SK-N-SH (cell line): ENCODE measurements at regions not wholly inside any gene's neighbourhood (a gene's known extent, or its start where the extent isn't known, plus 50 kb on each side); places are given as distances from the start of the nearest gene placed in this dataset.

Experiments used
- CTCF ChIA-PET: fragments of 300-600, 350-600 bp; formaldehyde crosslinking; extraction: SDS; loops from one replicate; lab custom pipeline; 2021; lab: Yijun Ruan, JAX
- POLR2A ChIA-PET: fragments of 350-600 bp; sonication (Branson Sonifier 250); formaldehyde crosslinking; extraction: SDS; loops from one replicate; lab custom pipeline; 2020; ENCODE audit warnings: antibody characterized with exemption, inconsistent platforms; lab: Yijun Ruan, JAX
- DNase-seq: peaks from one replicate; pipeline ENCODE4 v3.0.0; 2012
- H2AFZ ChIP-seq: fragments of 200-600 bp; sonication (generic); 2 replicates; pipeline ENCODE4 v1.8.1; 2016; ENCODE audit warnings: antibody characterized with exemption, mild to moderate bottlenecking, low read depth
- H3F3A ChIP-seq: fragments of 200-600 bp; sonication (generic); replicated peaks from 2 replicates; pipeline ENCODE3; 2016; ENCODE audit warnings: antibody characterized with exemption, mild to moderate bottlenecking; ENCODE audit not compliant: insufficient read depth
- H3K27ac ChIP-seq, 2 experiments: fragments of 200-500 bp in 1 of 2; fragments of 200-600 bp in 1 of 2; sonication (Bioruptor generic) in 1 of 2; sonication (generic), shearing (Covaris generic) in 1 of 2; 2 replicates each; pipeline versions ENCODE4 v1.5.1 to v1.6.1; 2014 to 2016; ENCODE audit warnings: low read depth in 2 of 2, inconsistent platforms in 1 of 2, low read length in 1 of 2, mild to moderate bottlenecking in 1 of 2, mixed read lengths in 1 of 2
- H3K27me3 ChIP-seq: fragments of 200-600 bp; sonication (generic), shearing (Covaris generic); 2 replicates; pipeline ENCODE4 v1.6.1; 2016; ENCODE audit warnings: mixed run types; ENCODE audit not compliant: insufficient read depth
- H3K36me3 ChIP-seq, 2 experiments: fragments of 200-500 bp in 1 of 2; fragments of 200-600 bp in 1 of 2; sonication (Bioruptor generic) in 1 of 2; sonication (generic) in 1 of 2; replicated peaks in 1 of 2; 2 replicates each; pipeline versions ENCODE3 to v1.5.1; 2014 to 2016; ENCODE audit warnings: low read length in 1 of 2, mild to moderate bottlenecking in 1 of 2; ENCODE audit not compliant: insufficient read depth in 2 of 2, control insufficient read depth in 1 of 2
- H3K4me1 ChIP-seq, 2 experiments: fragments of 200-500 bp in 1 of 2; fragments of 200-600 bp in 1 of 2; sonication (Bioruptor generic) in 1 of 2; sonication (generic), shearing (Covaris generic) in 1 of 2; 2 replicates each; pipeline versions ENCODE4 v1.5.1 to v1.6.1; 2014 to 2016; ENCODE audit warnings: low read depth in 1 of 2, low read length in 1 of 2, mixed run types in 1 of 2; ENCODE audit not compliant: insufficient read depth in 2 of 2, control insufficient read depth in 1 of 2
- H3K4me2 ChIP-seq: fragments of 200-600 bp; sonication (generic), shearing (Covaris generic); 2 replicates; pipeline ENCODE4 v1.6.1; 2017; ENCODE audit warnings: mixed run types
- H3K4me3 ChIP-seq, 2 experiments: fragments of 200-500 bp in 1 of 2; fragments of 200-600 bp in 1 of 2; sonication (Bioruptor generic) in 1 of 2; sonication (generic), shearing (Covaris generic) in 1 of 2; 2 replicates each; pipeline versions ENCODE4 v1.5.1 to v1.8.1; 2014 to 2016; ENCODE audit warnings: low read depth in 2 of 2, inconsistent platforms in 1 of 2, low read length in 1 of 2, mild to moderate bottlenecking in 1 of 2, mixed read lengths in 1 of 2, moderate library complexity in 1 of 2
- H3K79me2 ChIP-seq: fragments of 200-600 bp; sonication (generic); 2 replicates; pipeline ENCODE4 v1.8.1; 2017; ENCODE audit warnings: mild to moderate bottlenecking; ENCODE audit not compliant: insufficient read depth
- H3K9ac ChIP-seq: fragments of 200-600 bp; sonication (generic); 2 replicates; pipeline ENCODE4 v1.6.1; 2017; ENCODE audit warnings: mixed run types
- H3K9me2 ChIP-seq: fragments of 200-600 bp; sonication (generic); 2 replicates; pipeline ENCODE4 v1.6.1; 2017; ENCODE audit warnings: mixed run types
- H3K9me3 ChIP-seq: fragments of 200-600 bp; sonication (generic); 2 replicates; pipeline ENCODE4 v1.6.1; 2017; ENCODE audit warnings: mixed run types, mild to moderate bottlenecking, moderate library complexity
- H4K20me1 ChIP-seq: fragments of 200-600 bp; sonication (generic); 2 replicates; pipeline ENCODE4 v1.6.1; 2017; ENCODE audit warnings: mild to moderate bottlenecking, mixed run types; ENCODE audit not compliant: insufficient read depth
- CHD2 ChIP-seq: fragments of 150-350 bp; IDR thresholded peaks from 2 replicates; pipeline ENCODE4 v1.6.1; 2018; ENCODE audit warnings: low read length; ENCODE audit not compliant: partially characterized antibody
- ELF1 ChIP-seq: IDR thresholded peaks from 2 replicates; pipeline ENCODE4 v1.4.0; 2012
- EZH2phosphoT487 ChIP-seq: fragments of 200-600 bp; sonication (generic); IDR thresholded peaks from 2 replicates; pipeline ENCODE4 v1.6.1; 2017; ENCODE audit warnings: low read depth, mixed run types, mild to moderate bottlenecking, antibody characterized with exemption, moderate library complexity, borderline replicate concordance
- FOSL2 ChIP-seq: IDR thresholded peaks from 2 replicates; pipeline ENCODE4 v1.4.0; 2012; ENCODE audit warnings: low read depth, mild to moderate bottlenecking, moderate library complexity, borderline replicate concordance
- FOXJ3 ChIP-seq: sonication (generic); formaldehyde crosslinking; IDR thresholded peaks from 2 replicates; pipeline ENCODE4 v1.5.1; 2020; ENCODE audit warnings: mild to moderate bottlenecking, missing genetic modification reagents
- FOXM1 ChIP-seq: IDR thresholded peaks from 2 replicates; pipeline ENCODE4 v1.4.0; 2012; ENCODE audit warnings: low read depth, mild to moderate bottlenecking
- GABPA ChIP-seq: IDR thresholded peaks from 2 replicates; pipeline ENCODE4 v1.4.0; 2012; ENCODE audit warnings: low read depth, mild to moderate bottlenecking
- GATA2 ChIP-seq: sonication (generic); formaldehyde crosslinking; IDR thresholded peaks from 2 replicates; pipeline ENCODE4 v1.5.0; 2020; ENCODE audit warnings: mild to moderate bottlenecking, missing genetic modification reagents
- JUND ChIP-seq: IDR thresholded peaks from 2 replicates; pipeline ENCODE4 v1.4.0; 2012
- MEF2A ChIP-seq: IDR thresholded peaks from 2 replicates; pipeline ENCODE4 v1.4.0; 2012; ENCODE audit warnings: low read depth, borderline replicate concordance
- MXI1 ChIP-seq: IDR thresholded peaks from 2 replicates; pipeline ENCODE4 v1.6.1; 2012; ENCODE audit warnings: mild to moderate bottlenecking, low read depth, low read length, improper control_type of control experiment
- NFIC ChIP-seq: IDR thresholded peaks from 2 replicates; pipeline ENCODE4 v1.4.0; 2012; ENCODE audit warnings: borderline replicate concordance
- NRF1 ChIP-seq: IDR thresholded peaks from 2 replicates; pipeline ENCODE4 v1.6.1; 2012; ENCODE audit warnings: low read depth, mild to moderate bottlenecking, low read length
- POLR2AphosphoS5 ChIP-seq: IDR thresholded peaks from 2 replicates; pipeline ENCODE4 v1.6.1; 2012; ENCODE audit warnings: low read depth, low read length
- RAD21 ChIP-seq: IDR thresholded peaks from 2 replicates; pipeline ENCODE4 v1.6.1; 2012; ENCODE audit warnings: mild to moderate bottlenecking, low read length
- RFX5 ChIP-seq: IDR thresholded peaks from 2 replicates; pipeline ENCODE4 v1.6.1; 2012; ENCODE audit warnings: mild to moderate bottlenecking, improper control_type of control experiment, low read length
- SIN3A ChIP-seq: IDR thresholded peaks from 2 replicates; pipeline ENCODE4 v1.6.1; 2012; ENCODE audit warnings: low read depth, mild to moderate bottlenecking, low read length, moderate library complexity, borderline replicate concordance
- SMC3 ChIP-seq: IDR thresholded peaks from 2 replicates; pipeline ENCODE4 v1.6.1; 2012; ENCODE audit warnings: low read depth, low read length, improper control_type of control experiment
- TCF12 ChIP-seq: IDR thresholded peaks from 2 replicates; pipeline ENCODE4 v1.4.0; 2012
- YY1 ChIP-seq: IDR thresholded peaks from 2 replicates; pipeline ENCODE4 v1.4.0; 2012; ENCODE audit warnings: low read depth, mild to moderate bottlenecking
- WGBS: methylation state at CpG from one replicate; pipeline ENCODE4 v1.1.6; 2017; ENCODE audit warnings: low lambda C conversion rate; 5-methylcytosine and 5-hydroxymethylcytosine counted together
- TF ChIP-seq, protein P1 (sequence below): fragments of 200-600 bp; sonication (generic); IDR thresholded peaks from 2 replicates; pipeline ENCODE4 v1.6.1; 2017; ENCODE audit warnings: antibody characterized with exemption, mild to moderate bottlenecking, moderate library complexity
- TF ChIP-seq, protein P2 (sequence below): fragments of 150-350 bp; IDR thresholded peaks from 2 replicates; pipeline ENCODE4 v1.6.1; 2017; ENCODE audit warnings: antibody characterized with exemption, low read length, low read depth, borderline replicate concordance
- TF ChIP-seq, protein P3 (sequence below): IDR thresholded peaks from 2 replicates; pipeline ENCODE4 v1.4.0; 2012; ENCODE audit warnings: low read depth
- TF ChIP-seq, protein P4 (sequence below): IDR thresholded peaks from 2 replicates; pipeline ENCODE4 v1.4.0; 2012; ENCODE audit warnings: low read depth, borderline replicate concordance
- TF ChIP-seq, protein P5 (sequence below): IDR thresholded peaks from 2 replicates; pipeline ENCODE4; 2012

DNA sequence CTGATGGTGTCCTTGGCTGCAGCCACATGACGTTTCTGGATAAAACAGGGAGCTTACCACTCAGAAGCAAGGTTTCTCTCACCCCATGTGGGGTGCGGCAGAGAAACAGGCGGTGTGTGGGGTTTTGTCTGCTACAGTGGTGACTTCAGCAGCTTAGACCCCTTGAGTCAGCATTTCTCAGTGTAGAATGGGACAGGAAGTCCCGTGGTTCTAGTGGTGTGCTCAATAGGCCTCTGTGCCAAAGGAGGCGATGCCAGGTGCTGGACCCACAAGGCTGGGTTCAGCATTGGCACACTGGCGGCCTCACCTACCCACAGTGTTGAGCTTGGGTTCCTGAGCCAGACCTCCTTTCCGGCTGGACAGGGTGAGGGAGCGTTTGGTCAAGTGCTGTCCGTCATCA is 125.2 kb upstream of the SMIM23 start:
- no peaks in the 10 kb centered on the region for H3K79me2 ChIP-seq
- H3K4me2 ChIP-seq: no peak overlapping the region
- no peak overlapping the region for H3K27ac ChIP-seq
- TF ChIP-seq GATA2 (CRISPR knock-in tag) (no peak), MEF2A (no peak), NRF1 (no peak), MXI1 (no peak), RAD21 (no peak), SMC3 (no peak), POLR2AphosphoS5 (no peak), FOSL2 (no peak), FOXM1 (no peak), ELF1 (no peak)
- TF ChIP-seq, protein P1, sequence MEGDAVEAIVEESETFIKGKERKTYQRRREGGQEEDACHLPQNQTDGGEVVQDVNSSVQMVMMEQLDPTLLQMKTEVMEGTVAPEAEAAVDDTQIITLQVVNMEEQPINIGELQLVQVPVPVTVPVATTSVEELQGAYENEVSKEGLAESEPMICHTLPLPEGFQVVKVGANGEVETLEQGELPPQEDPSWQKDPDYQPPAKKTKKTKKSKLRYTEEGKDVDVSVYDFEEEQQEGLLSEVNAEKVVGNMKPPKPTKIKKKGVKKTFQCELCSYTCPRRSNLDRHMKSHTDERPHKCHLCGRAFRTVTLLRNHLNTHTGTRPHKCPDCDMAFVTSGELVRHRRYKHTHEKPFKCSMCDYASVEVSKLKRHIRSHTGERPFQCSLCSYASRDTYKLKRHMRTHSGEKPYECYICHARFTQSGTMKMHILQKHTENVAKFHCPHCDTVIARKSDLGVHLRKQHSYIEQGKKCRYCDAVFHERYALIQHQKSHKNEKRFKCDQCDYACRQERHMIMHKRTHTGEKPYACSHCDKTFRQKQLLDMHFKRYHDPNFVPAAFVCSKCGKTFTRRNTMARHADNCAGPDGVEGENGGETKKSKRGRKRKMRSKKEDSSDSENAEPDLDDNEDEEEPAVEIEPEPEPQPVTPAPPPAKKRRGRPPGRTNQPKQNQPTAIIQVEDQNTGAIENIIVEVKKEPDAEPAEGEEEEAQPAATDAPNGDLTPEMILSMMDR: no peak
- TF ChIP-seq, protein P2, sequence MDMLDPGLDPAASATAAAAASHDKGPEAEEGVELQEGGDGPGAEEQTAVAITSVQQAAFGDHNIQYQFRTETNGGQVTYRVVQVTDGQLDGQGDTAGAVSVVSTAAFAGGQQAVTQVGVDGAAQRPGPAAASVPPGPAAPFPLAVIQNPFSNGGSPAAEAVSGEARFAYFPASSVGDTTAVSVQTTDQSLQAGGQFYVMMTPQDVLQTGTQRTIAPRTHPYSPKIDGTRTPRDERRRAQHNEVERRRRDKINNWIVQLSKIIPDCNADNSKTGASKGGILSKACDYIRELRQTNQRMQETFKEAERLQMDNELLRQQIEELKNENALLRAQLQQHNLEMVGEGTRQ: no peak
- TF ChIP-seq, protein P3, sequence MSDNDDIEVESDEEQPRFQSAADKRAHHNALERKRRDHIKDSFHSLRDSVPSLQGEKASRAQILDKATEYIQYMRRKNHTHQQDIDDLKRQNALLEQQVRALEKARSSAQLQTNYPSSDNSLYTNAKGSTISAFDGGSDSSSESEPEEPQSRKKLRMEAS: no peak
- TF ChIP-seq, all 33 proteins: peak for 0
- ChIA-PET CTCF (interaction anchor here (0.7 to 1.7 kb wide), 3 partner anchors 12 to 40 kb away, joined by 3 to 4 read pairs (median 4); no protein-coding TSS in a partner anchor), POLR2A (interaction anchor here (1.0 to 1.2 kb wide), 2 partner anchors 11 to 15 kb away, joined by 3 read pairs; no protein-coding TSS in a partner anchor)
- no peaks in the 10 kb centered on the region for H3K9me2 ChIP-seq
- H3K4me3 ChIP-seq: no peak overlapping the region
- no peak for DNase-seq
- H3K4me1 ChIP-seq: no peaks in the 10 kb centered on the region; a peak in 1 of 4 replicates
- no peaks in the 10 kb centered on the region for H3K27me3 ChIP-seq
- WGBS: 52% methylated on average over 5 of the region's 9 CpGs
- H3F3A ChIP-seq: no peaks in the 10 kb centered on the region
- H3K9ac ChIP-seq: no peak overlapping the region
- no peaks in the 10 kb centered on the region for H4K20me1 ChIP-seq
- no peaks in the 10 kb centered on the region for H3K9me3 ChIP-seq
- H2AFZ ChIP-seq: no peak overlapping the region
- no peaks in the 10 kb centered on the region for H3K36me3 ChIP-seq

DNA sequence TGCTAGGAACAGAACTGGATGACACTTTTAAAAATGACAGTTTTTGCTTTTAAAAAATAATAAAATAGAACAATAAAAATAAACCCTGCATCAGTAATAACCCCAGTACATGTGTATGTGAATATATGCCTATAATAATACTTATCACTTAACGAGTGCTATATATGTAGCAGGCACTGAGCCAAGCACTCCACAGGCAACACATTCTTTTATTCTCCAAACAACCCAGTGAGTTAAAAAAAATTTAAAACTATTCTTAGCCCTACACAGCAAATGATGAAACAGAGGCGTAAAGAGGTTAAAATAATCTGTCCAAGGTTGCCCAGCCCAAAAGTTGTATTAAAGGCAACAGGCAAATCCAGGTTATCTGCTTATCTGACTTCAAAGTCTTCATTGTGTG is 124.5 kb upstream of the SMIM23 start:
- WGBS: 72% methylated on average over 2 of the region's 2 CpGs
- Histone ChIP-seq H3K4me1 (no peaks in the 10 kb centered on the region; a peak in 1 of 4 replicates), H4K20me1 (no peaks in the 10 kb centered on the region), H3K27ac (no peak overlapping the region), H3K36me3 (no peaks in the 10 kb centered on the region), H3K9ac (no peak overlapping the region), H3F3A (no peaks in the 10 kb centered on the region), H3K4me2 (no peak overlapping the region), H3K79me2 (no peaks in the 10 kb centered on the region), H3K4me3 (no peak overlapping the region), H3K27me3 (no peaks in the 10 kb centered on the region), H2AFZ (no peak overlapping the region), H3K9me3 (no peaks in the 10 kb centered on the region), H3K9me2 (no peaks in the 10 kb centered on the region)
- TF ChIP-seq, protein P4, sequence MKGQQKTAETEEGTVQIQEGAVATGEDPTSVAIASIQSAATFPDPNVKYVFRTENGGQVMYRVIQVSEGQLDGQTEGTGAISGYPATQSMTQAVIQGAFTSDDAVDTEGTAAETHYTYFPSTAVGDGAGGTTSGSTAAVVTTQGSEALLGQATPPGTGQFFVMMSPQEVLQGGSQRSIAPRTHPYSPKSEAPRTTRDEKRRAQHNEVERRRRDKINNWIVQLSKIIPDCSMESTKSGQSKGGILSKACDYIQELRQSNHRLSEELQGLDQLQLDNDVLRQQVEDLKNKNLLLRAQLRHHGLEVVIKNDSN: no peak
- TF ChIP-seq CHD2 (no peak), RAD21 (no peak), TCF12 (no peak), JUND (no peak), YY1 (no peak), GABPA (no peak), FOXJ3 (CRISPR knock-in tag) (no peak), SIN3A (no peak), EZH2phosphoT487 (no peak), FOXM1 (no peak), RFX5 (no peak), NRF1 (no peak), NFIC (no peak)
- TF ChIP-seq, protein P5, sequence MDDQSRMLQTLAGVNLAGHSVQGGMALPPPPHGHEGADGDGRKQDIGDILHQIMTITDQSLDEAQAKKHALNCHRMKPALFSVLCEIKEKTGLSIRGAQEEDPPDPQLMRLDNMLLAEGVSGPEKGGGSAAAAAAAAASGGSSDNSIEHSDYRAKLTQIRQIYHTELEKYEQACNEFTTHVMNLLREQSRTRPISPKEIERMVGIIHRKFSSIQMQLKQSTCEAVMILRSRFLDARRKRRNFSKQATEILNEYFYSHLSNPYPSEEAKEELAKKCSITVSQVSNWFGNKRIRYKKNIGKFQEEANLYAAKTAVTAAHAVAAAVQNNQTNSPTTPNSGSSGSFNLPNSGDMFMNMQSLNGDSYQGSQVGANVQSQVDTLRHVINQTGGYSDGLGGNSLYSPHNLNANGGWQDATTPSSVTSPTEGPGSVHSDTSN: no peak
- ChIA-PET CTCF (interaction anchor here (1.7 kb wide), 1 partner anchor 31 kb away, joined by 4 read pairs; no protein-coding TSS in a partner anchor), POLR2A (interaction anchor here (1.0 kb wide), 1 partner anchor 15 kb away, joined by 3 read pairs; no protein-coding TSS in a partner anchor)
- no peak for DNase-seq
